ENCODE measurements at regions not wholly inside any gene's neighbourhood (a gene's known extent, or its start where the extent isn't known, plus 50 kb on each side); places are given as distances from the start of the nearest gene placed in this dataset.

- no peaks in the 10 kb centered on the region for H3K27me3 ChIP-seq (ENCODE audit: control insufficient read depth in 4 of 4, insufficient read depth in 4 of 4, low read length in 3 of 4)
- H3K4me3 ChIP-seq (ENCODE audit: low read depth in 1 of 3, low read length in 3 of 3), result no peak overlapping the region
- no peak overlapping the region for H3K9ac ChIP-seq (ENCODE audit: low read depth in 1 of 2, low read length in 2 of 2)
- DNase-seq (ENCODE audit: low spot score), result no peak
- H3K9me3 ChIP-seq (ENCODE audit: control insufficient read depth in 4 of 4, low read length in 3 of 4), result no peaks in the 10 kb centered on the region
- H3K4me1 ChIP-seq (ENCODE audit: control insufficient read depth in 4 of 4, insufficient read depth in 4 of 4, low read length in 3 of 4), result no peaks in the 10 kb centered on the region
- H3K27ac ChIP-seq (ENCODE audit: low read depth in 1 of 2, low read length in 2 of 2), result no peak overlapping the region
- WGBS, result 79% methylated on average over 5 of the region's 5 CpGs
- TF ChIP-seq JUND (IDR thresholded peaks at IDR 0.05), result no peak
- TF ChIP-seq RXRA (IDR thresholded peaks at IDR 0.05), result no peak
- no peak for TF ChIP-seq FOXA2 (IDR thresholded peaks at IDR 0.05)
- TF ChIP-seq GABPA (IDR thresholded peaks at IDR 0.05 in 1 of 2, conservative IDR thresholded peaks at IDR 0.05 in 1 of 2), result no peak
- no peak for TF ChIP-seq TAF1 (conservative IDR thresholded peaks at IDR 0.05)
- TF ChIP-seq CTCF (IDR thresholded peaks at IDR 0.05; ENCODE audit: low read depth, low read length, missing input control), result no peak
- no peak for TF ChIP-seq EGR1 (IDR thresholded peaks at IDR 0.05; ENCODE audit: low read depth in 2 of 2)
- TF ChIP-seq SP1 (IDR thresholded peaks at IDR 0.05), result no peak
- TF ChIP-seq YY1 (IDR thresholded peaks at IDR 0.05), result no peak
- TF ChIP-seq, protein P1, sequence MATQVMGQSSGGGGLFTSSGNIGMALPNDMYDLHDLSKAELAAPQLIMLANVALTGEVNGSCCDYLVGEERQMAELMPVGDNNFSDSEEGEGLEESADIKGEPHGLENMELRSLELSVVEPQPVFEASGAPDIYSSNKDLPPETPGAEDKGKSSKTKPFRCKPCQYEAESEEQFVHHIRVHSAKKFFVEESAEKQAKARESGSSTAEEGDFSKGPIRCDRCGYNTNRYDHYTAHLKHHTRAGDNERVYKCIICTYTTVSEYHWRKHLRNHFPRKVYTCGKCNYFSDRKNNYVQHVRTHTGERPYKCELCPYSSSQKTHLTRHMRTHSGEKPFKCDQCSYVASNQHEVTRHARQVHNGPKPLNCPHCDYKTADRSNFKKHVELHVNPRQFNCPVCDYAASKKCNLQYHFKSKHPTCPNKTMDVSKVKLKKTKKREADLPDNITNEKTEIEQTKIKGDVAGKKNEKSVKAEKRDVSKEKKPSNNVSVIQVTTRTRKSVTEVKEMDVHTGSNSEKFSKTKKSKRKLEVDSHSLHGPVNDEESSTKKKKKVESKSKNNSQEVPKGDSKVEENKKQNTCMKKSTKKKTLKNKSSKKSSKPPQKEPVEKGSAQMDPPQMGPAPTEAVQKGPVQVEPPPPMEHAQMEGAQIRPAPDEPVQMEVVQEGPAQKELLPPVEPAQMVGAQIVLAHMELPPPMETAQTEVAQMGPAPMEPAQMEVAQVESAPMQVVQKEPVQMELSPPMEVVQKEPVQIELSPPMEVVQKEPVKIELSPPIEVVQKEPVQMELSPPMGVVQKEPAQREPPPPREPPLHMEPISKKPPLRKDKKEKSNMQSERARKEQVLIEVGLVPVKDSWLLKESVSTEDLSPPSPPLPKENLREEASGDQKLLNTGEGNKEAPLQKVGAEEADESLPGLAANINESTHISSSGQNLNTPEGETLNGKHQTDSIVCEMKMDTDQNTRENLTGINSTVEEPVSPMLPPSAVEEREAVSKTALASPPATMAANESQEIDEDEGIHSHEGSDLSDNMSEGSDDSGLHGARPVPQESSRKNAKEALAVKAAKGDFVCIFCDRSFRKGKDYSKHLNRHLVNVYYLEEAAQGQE (IDR thresholded peaks at IDR 0.05), result no peak
- TF ChIP-seq MAX (IDR thresholded peaks at IDR 0.05), result no peak
- TF ChIP-seq NR2F2 (IDR thresholded peaks at IDR 0.05), result no peak
- peaks cover 0 to 5% (median 0%) of the 10 kb centered on the region in 4 donors for H3K36me3 ChIP-seq (ENCODE audit: control insufficient read depth in 4 of 4, insufficient read depth in 3 of 4, low read depth in 1 of 4, low read length in 3 of 4)
Measured at GRCh38 chr15:62712455-62712839, 330.1 kb upstream of the TPM1 start.

- no peak for TF ChIP-seq FOXA1 (IDR thresholded peaks at IDR 0.05)
- TF ChIP-seq SP1 (IDR thresholded peaks at IDR 0.05), result no peak
- TF ChIP-seq CTCF (IDR thresholded peaks at IDR 0.05; ENCODE audit: low read depth, low read length, missing input control), result no peak
- TF ChIP-seq TAF1 (conservative IDR thresholded peaks at IDR 0.05), result no peak
- TF ChIP-seq, protein P1 (IDR thresholded peaks at IDR 0.05), result no peak
- TF ChIP-seq HNF4A (conservative IDR thresholded peaks at IDR 0.05), result no peak
- TF ChIP-seq GABPA (IDR thresholded peaks at IDR 0.05 in 1 of 2, conservative IDR thresholded peaks at IDR 0.05 in 1 of 2), result no peak
- no peak for TF ChIP-seq JUND (IDR thresholded peaks at IDR 0.05)
- TF ChIP-seq FOXA2 (IDR thresholded peaks at IDR 0.05), result no peak
- TF ChIP-seq MAX (IDR thresholded peaks at IDR 0.05), result no peak
- H3K9me3 ChIP-seq (ENCODE audit: control insufficient read depth in 4 of 4, low read length in 3 of 4), result no peaks in the 10 kb centered on the region
- no peak overlapping the region for H3K4me3 ChIP-seq (ENCODE audit: low read depth in 1 of 3, low read length in 3 of 3)
Measured at GRCh38 chr15:62715946-62716345, 326.6 kb upstream of the TPM1 start.

More at GRCh38 chr15:62715946-62716345, 326.6 kb upstream of the TPM1 start:
- no peak overlapping the region for H3K27ac ChIP-seq (ENCODE audit: low read depth in 1 of 2, low read length in 2 of 2)
- no peaks in the 10 kb centered on the region for H3K4me1 ChIP-seq (ENCODE audit: control insufficient read depth in 4 of 4, insufficient read depth in 4 of 4, low read length in 3 of 4)
- no peak for DNase-seq (ENCODE audit: low spot score)
- H3K36me3 ChIP-seq (ENCODE audit: control insufficient read depth in 4 of 4, insufficient read depth in 3 of 4, low read depth in 1 of 4, low read length in 3 of 4), result peaks cover 0 to 10% (median 0%) of the 10 kb centered on the region in 4 donors
- no peak overlapping the region for H3K9ac ChIP-seq (ENCODE audit: low read depth in 1 of 2, low read length in 2 of 2)
- H3K27me3 ChIP-seq (ENCODE audit: control insufficient read depth in 4 of 4, insufficient read depth in 4 of 4, low read length in 3 of 4), result no peaks in the 10 kb centered on the region

Measured in liver (tissue), 8 donors.